ENCODE measurements at regions not wholly inside any gene's neighbourhood (a gene's known extent, or its start where the extent isn't known, plus 50 kb on each side); places are given as distances from the start of the nearest gene placed in this dataset.

DNA sequence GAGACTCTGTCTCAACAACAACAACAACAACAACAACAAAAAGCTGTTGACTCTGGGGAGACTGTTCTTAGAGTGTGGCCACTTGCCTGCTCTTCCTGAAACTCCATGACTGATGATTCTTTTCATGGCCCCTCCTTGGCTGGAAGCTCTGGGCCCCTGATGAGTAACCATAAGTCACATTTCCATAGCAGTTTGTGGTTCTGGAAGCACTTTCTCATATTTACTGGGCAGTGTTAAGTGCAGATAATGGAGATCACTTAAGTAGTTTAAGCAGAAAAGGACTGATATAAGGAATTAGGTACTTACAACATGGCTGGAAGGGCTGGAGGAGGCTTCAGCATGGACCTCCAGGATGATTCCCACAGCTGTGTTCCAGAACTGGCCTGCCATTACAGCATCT is 147.3 kb upstream of the DLX2 start:
- H3K27me3 Mint-ChIP-seq = peaks cover 14% of the 10 kb centered on the region
- H3K27ac Mint-ChIP-seq = no peak overlapping the region
- Histone ChIP-seq H2AFZ (ENCODE audit: insufficient read depth, low read depth, low read length, poor library complexity, severe bottlenecking) (no peak overlapping the region), H3K79me2 (ENCODE audit: control insufficient read depth, insufficient read depth, low read length) (no peaks in the 10 kb centered on the region), H3K27me3 (replicated peaks in 1 of 4; ENCODE audit: control extremely low read depth in 1 of 4, control insufficient read depth in 3 of 4, insufficient read depth in 4 of 4, low read length in 3 of 4) (no peaks in the 10 kb centered on the region), H3K4me1 (ENCODE audit: control insufficient read depth in 2 of 2, insufficient read depth in 2 of 2, low read length in 2 of 2) (no peaks in the 10 kb centered on the region), H3K9me3 (ENCODE audit: control extremely low read depth in 1 of 3, control insufficient read depth in 2 of 3, insufficient read depth in 1 of 3, low read length in 2 of 3) (no peaks in the 10 kb centered on the region), H3K9ac (ENCODE audit: low read length) (no peak overlapping the region), H3K27ac (ENCODE audit: low read length in 2 of 2) (no peak overlapping the region), H3K4me2 (replicated peaks; ENCODE audit: low read depth, low read length, poor library complexity, severe bottlenecking) (no peak overlapping the region), H4K20me1 (ENCODE audit: control insufficient read depth, insufficient read depth, low read length, poor library complexity, severe bottlenecking) (no peaks in the 10 kb centered on the region), H3K36me3 (replicated peaks in 1 of 2; ENCODE audit: control extremely low read depth in 1 of 2, control insufficient read depth in 1 of 2, extremely low read depth in 1 of 2, insufficient read depth in 2 of 2, low read length in 1 of 2) (no peaks in the 10 kb centered on the region), H3K4me3 (ENCODE audit: control extremely low read depth in 1 of 5, extremely low read depth in 1 of 5, insufficient read depth in 1 of 5, low read depth in 2 of 5, low read length in 4 of 5) (no peak overlapping the region)
- TF ChIP-seq, protein P1, sequence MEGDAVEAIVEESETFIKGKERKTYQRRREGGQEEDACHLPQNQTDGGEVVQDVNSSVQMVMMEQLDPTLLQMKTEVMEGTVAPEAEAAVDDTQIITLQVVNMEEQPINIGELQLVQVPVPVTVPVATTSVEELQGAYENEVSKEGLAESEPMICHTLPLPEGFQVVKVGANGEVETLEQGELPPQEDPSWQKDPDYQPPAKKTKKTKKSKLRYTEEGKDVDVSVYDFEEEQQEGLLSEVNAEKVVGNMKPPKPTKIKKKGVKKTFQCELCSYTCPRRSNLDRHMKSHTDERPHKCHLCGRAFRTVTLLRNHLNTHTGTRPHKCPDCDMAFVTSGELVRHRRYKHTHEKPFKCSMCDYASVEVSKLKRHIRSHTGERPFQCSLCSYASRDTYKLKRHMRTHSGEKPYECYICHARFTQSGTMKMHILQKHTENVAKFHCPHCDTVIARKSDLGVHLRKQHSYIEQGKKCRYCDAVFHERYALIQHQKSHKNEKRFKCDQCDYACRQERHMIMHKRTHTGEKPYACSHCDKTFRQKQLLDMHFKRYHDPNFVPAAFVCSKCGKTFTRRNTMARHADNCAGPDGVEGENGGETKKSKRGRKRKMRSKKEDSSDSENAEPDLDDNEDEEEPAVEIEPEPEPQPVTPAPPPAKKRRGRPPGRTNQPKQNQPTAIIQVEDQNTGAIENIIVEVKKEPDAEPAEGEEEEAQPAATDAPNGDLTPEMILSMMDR (IDR thresholded peaks at IDR 0.05) = no peak
- no peak for TF ChIP-seq EZH2 (IDR thresholded peaks at IDR 0.05; ENCODE audit: borderline replicate concordance, insufficient read depth, low read depth, low read length, poor library complexity, severe bottlenecking)
- no peaks in the 10 kb centered on the region for H3K4me1 Mint-ChIP-seq
- no peak for ATAC-seq (ENCODE audit: low read depth)
- ChIA-PET POLR2A (no interaction called here), CTCF (no interaction called here)
- intact Hi-C loops (cut with micrococcal nuclease) = no loop called here
- H3K4me3 Mint-ChIP-seq = no peak overlapping the region
- no peaks in the 10 kb centered on the region for H3K9me3 Mint-ChIP-seq (ENCODE audit: insufficient read depth)
- no peak for DNase-seq

DNA sequence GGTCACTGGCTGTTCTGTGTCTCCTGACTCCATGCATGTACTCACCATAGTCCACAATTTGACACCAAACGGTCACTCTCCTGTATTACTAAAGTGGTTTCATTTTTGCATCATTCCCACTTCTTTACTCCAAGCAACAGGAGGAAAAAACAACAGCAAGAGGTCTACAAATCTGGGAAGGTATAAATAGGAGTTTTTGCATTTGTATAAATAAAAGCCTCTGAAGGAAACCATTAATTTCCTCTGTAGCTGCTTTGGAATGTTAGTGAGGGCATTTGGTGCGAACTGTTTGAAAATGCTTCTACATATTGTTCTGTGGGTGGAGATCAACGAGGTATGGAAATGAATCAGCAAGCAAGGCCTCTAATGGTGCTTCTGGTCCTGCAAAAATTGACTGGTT is 148.5 kb upstream of the DLX2 start:
- Histone ChIP-seq H3K27me3 (replicated peaks in 1 of 4; ENCODE audit: control extremely low read depth in 1 of 4, control insufficient read depth in 3 of 4, insufficient read depth in 4 of 4, low read length in 3 of 4) (no peaks in the 10 kb centered on the region), H3K27ac (ENCODE audit: low read length in 2 of 2) (no peak overlapping the region), H2AFZ (ENCODE audit: insufficient read depth, low read depth, low read length, poor library complexity, severe bottlenecking) (no peak overlapping the region), H3K9me3 (ENCODE audit: control extremely low read depth in 1 of 3, control insufficient read depth in 2 of 3, insufficient read depth in 1 of 3, low read length in 2 of 3) (no peaks in the 10 kb centered on the region), H3K4me1 (ENCODE audit: control insufficient read depth in 2 of 2, insufficient read depth in 2 of 2, low read length in 2 of 2) (no peaks in the 10 kb centered on the region), H3K36me3 (replicated peaks in 1 of 2; ENCODE audit: control extremely low read depth in 1 of 2, control insufficient read depth in 1 of 2, extremely low read depth in 1 of 2, insufficient read depth in 2 of 2, low read length in 1 of 2) (no peaks in the 10 kb centered on the region), H4K20me1 (ENCODE audit: control insufficient read depth, insufficient read depth, low read length, poor library complexity, severe bottlenecking) (no peaks in the 10 kb centered on the region), H3K79me2 (ENCODE audit: control insufficient read depth, insufficient read depth, low read length) (no peaks in the 10 kb centered on the region), H3K4me2 (replicated peaks; ENCODE audit: low read depth, low read length, poor library complexity, severe bottlenecking) (no peak overlapping the region), H3K4me3 (ENCODE audit: control extremely low read depth in 1 of 5, extremely low read depth in 1 of 5, insufficient read depth in 1 of 5, low read depth in 2 of 5, low read length in 4 of 5) (no peak overlapping the region), H3K9ac (ENCODE audit: low read length) (no peak overlapping the region)
- no peak overlapping the region for H3K27ac Mint-ChIP-seq
- no peaks in the 10 kb centered on the region for H3K9me3 Mint-ChIP-seq (ENCODE audit: insufficient read depth)
- no peaks in the 10 kb centered on the region for H3K4me1 Mint-ChIP-seq
- H3K27me3 Mint-ChIP-seq = peaks cover 11% of the 10 kb centered on the region
- TF ChIP-seq, protein P1 (IDR thresholded peaks at IDR 0.05) = no peak
- TF ChIP-seq EZH2 (IDR thresholded peaks at IDR 0.05; ENCODE audit: borderline replicate concordance, insufficient read depth, low read depth, low read length, poor library complexity, severe bottlenecking) = no peak
- ChIA-PET CTCF (no interaction called here), POLR2A (no interaction called here)
- no peak overlapping the region for H3K4me3 Mint-ChIP-seq
- DNase-seq = no peak
- ATAC-seq (ENCODE audit: low read depth) = no peak
- 19% methylated on average over 2 of the region's 3 CpGs for WGBS (ENCODE audit: insufficient coverage)
- intact Hi-C loops (cut with micrococcal nuclease) = no loop called here
